ENCODE measurements at regions not wholly inside any gene's neighbourhood (a gene's known extent, or its start where the extent isn't known, plus 50 kb on each side); places are given as distances from the start of the nearest gene placed in this dataset.

DNA sequence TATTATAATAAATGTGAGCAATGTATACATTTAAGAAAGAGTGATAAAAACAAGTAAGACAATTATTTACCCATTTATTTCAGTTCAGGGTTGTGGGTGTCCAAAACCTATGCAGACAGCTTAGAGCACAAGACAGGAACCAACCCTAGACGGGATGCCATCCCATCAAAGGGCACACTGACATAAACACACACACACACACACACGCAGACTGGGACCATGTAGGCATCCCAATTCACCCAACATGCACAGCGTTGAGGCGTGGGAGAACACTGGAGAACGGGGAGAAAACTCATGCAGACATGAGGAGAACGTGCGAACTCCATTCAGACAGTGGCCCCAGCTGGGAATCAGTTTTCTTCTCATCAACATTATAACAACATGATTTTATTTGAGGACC, 274.7 kb downstream of the USP25 start:
- FAIRE-seq (no peak), DNase-seq (no peak)
- no peaks in the 10 kb centered on the region for H3K9me3 ChIP-seq (ENCODE audit: control insufficient read depth in 2 of 3, insufficient read depth in 1 of 3, low read length in 3 of 3)
- H3K27ac ChIP-seq (ENCODE audit: low read depth in 2 of 2, low read length in 2 of 2) = no peak overlapping the region
- no peaks in the 10 kb centered on the region for H3K36me3 ChIP-seq (ENCODE audit: control insufficient read depth in 2 of 3, insufficient read depth in 3 of 3, low read length in 3 of 3)
- TF ChIP-seq CTCF (IDR thresholded peaks at IDR 0.05; ENCODE audit: borderline replicate concordance, extremely low read depth, insufficient read depth) = no peak
- H3K4me3 ChIP-seq (ENCODE audit: low read length in 3 of 3) = no peak overlapping the region
- H3K9ac ChIP-seq (ENCODE audit: low read length in 3 of 3) = no peak overlapping the region
- intact Hi-C loops (cut with DNase I) = no loop called here
- no peaks in the 10 kb centered on the region for H3K27me3 ChIP-seq (ENCODE audit: control insufficient read depth, insufficient read depth, low read length)
- no peaks in the 10 kb centered on the region for H3K4me1 ChIP-seq (ENCODE audit: control insufficient read depth in 2 of 3, insufficient read depth in 2 of 3, low read depth in 1 of 3, low read length in 3 of 3)

DNA sequence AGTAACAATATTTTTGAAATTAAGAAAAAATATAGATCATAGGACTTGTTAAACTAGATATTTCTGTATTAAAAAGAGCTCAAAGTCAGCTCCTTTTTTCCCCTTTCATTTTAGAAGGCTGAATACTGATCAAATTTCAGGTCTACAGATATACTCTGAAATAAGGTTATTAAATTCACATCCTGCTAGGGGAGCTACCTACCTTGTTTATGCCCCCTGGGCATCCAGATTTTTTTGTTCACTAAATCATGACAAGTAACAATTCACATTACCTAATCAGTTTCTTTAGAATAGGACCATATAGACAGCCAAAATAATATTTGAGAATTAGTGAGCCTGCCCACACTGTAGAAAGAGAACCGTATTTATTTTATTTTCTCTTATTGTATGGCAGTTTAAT, 276.2 kb downstream of the USP25 start:
- Histone ChIP-seq H3K4me1 (ENCODE audit: control insufficient read depth in 2 of 3, insufficient read depth in 2 of 3, low read depth in 1 of 3, low read length in 3 of 3) (no peaks in the 10 kb centered on the region), H3K9ac (ENCODE audit: low read length in 3 of 3) (no peak overlapping the region), H3K4me3 (ENCODE audit: low read length in 3 of 3) (no peak overlapping the region), H3K27ac (ENCODE audit: low read depth in 2 of 2, low read length in 2 of 2) (no peak overlapping the region), H3K36me3 (ENCODE audit: control insufficient read depth in 2 of 3, insufficient read depth in 3 of 3, low read length in 3 of 3) (no peaks in the 10 kb centered on the region), H3K9me3 (ENCODE audit: control insufficient read depth in 2 of 3, insufficient read depth in 1 of 3, low read length in 3 of 3) (no peaks in the 10 kb centered on the region), H3K27me3 (ENCODE audit: control insufficient read depth, insufficient read depth, low read length) (no peaks in the 10 kb centered on the region)
- DNase-seq (no peak), FAIRE-seq (no peak)
- TF ChIP-seq CTCF (IDR thresholded peaks at IDR 0.05; ENCODE audit: borderline replicate concordance, extremely low read depth, insufficient read depth) = no peak
- intact Hi-C loops (cut with DNase I) = no loop called here

GRCh38 chr21:16007943-16008342, 278.2 kb downstream of the USP25 start:
- H3K9me3 ChIP-seq (ENCODE audit: control insufficient read depth in 2 of 3, insufficient read depth in 1 of 3, low read length in 3 of 3) = no peaks in the 10 kb centered on the region
- intact Hi-C loops (cut with DNase I) = no loop called here
- FAIRE-seq (no peak), DNase-seq (no peak)
- no peak overlapping the region for H3K4me3 ChIP-seq (ENCODE audit: low read length in 3 of 3)
- TF ChIP-seq CTCF (IDR thresholded peaks at IDR 0.05; ENCODE audit: borderline replicate concordance, extremely low read depth, insufficient read depth) = no peak
- no peaks in the 10 kb centered on the region for H3K4me1 ChIP-seq (ENCODE audit: control insufficient read depth in 2 of 3, insufficient read depth in 2 of 3, low read depth in 1 of 3, low read length in 3 of 3)
- H3K9ac ChIP-seq (ENCODE audit: low read length in 3 of 3) = no peak overlapping the region
- H3K36me3 ChIP-seq (ENCODE audit: control insufficient read depth in 2 of 3, insufficient read depth in 3 of 3, low read length in 3 of 3) = no peaks in the 10 kb centered on the region
- H3K27ac ChIP-seq (ENCODE audit: low read depth in 2 of 2, low read length in 2 of 2) = no peak overlapping the region
- no peaks in the 10 kb centered on the region for H3K27me3 ChIP-seq (ENCODE audit: control insufficient read depth, insufficient read depth, low read length)

DNA sequence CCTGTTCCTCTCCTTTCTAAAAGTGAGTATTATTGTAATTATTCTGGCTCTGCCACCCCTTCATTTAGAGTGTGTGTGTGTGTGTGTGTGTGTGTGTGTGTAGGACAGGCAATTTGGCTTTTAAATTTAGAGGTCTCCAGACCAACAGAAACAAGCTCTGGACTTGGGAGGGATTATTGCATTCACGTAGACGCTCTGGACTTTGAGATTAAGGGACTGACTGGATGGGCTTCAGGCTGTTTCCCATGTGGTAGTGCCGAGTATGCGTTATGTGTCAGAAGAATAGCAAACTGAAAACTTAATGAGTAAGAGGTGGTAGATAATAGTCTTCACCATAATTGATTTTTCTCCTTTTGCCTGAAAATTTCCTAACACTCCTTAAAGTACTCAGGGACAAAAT, 281.9 kb downstream of the USP25 start:
- DNase-seq (no peak), FAIRE-seq (no peak)
- intact Hi-C loops (cut with DNase I) = no loop called here
- H3K4me1 ChIP-seq (ENCODE audit: control insufficient read depth in 2 of 3, insufficient read depth in 2 of 3, low read depth in 1 of 3, low read length in 3 of 3) = no peaks in the 10 kb centered on the region
- H3K9ac ChIP-seq (ENCODE audit: low read length in 3 of 3) = no peak overlapping the region
- no peak for TF ChIP-seq CTCF (IDR thresholded peaks at IDR 0.05; ENCODE audit: borderline replicate concordance, extremely low read depth, insufficient read depth)
- H3K9me3 ChIP-seq (ENCODE audit: control insufficient read depth in 2 of 3, insufficient read depth in 1 of 3, low read length in 3 of 3) = no peaks in the 10 kb centered on the region
- H3K36me3 ChIP-seq (ENCODE audit: control insufficient read depth in 2 of 3, insufficient read depth in 3 of 3, low read length in 3 of 3) = no peaks in the 10 kb centered on the region
- H3K27ac ChIP-seq (ENCODE audit: low read depth in 2 of 2, low read length in 2 of 2) = no peak overlapping the region
- no peak overlapping the region for H3K4me3 ChIP-seq (ENCODE audit: low read length in 3 of 3)
- no peaks in the 10 kb centered on the region for H3K27me3 ChIP-seq (ENCODE audit: control insufficient read depth, insufficient read depth, low read length)
